ENCODE measurements at regions not wholly inside any gene's neighbourhood (a gene's known extent, or its start where the extent isn't known, plus 50 kb on each side); places are given as distances from the start of the nearest gene placed in this dataset.
A peak's percentile ranks its signal among the peaks of the same experiment; 100 is the strongest.

DNA sequence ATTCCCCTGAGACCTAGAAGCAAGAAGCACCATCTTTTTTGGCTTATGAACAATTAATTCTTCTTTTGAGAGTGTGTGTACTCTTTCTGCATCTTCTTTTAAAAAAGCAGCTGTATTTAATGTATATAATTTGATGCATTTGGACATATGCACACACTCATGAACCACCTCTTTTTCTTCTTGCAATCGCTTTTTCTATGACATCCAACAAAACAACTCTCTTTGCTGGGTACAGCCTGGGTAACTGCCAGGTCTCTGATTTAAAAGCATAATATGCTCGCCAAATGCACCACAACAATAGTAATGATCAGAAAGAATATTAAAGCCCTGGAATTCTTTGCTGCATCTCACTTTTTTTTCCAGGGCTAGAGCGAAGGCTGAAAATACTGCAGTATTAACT is 97.3 kb downstream of the HAPSTR1 start:
- DNase-seq, result no peak

DNA sequence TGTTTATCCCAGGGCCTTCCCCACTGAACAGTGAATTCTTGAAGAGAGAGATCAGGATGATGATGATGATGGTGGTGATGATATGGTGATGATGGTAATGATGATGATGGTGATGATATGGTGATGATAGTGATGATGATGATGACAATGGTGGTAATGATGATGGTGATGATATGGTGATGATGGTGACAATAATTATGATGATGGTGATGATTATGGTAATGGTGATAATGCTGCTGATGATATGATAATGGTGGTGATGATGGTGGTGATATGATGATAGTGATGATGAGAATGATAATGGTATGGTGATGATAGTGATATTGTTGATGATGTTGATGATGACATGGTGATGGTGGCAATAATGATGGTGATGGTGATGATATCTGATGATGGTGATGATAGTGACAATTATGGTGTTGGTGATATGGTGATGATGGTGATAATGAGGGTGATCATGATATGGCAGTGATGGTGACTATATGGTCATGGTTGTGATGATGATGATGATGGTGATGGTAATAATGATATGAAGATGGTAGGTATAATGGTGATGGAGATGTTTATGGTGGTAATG is 99.9 kb downstream of the HAPSTR1 start:
- DNase-seq, result no peak

DNA sequence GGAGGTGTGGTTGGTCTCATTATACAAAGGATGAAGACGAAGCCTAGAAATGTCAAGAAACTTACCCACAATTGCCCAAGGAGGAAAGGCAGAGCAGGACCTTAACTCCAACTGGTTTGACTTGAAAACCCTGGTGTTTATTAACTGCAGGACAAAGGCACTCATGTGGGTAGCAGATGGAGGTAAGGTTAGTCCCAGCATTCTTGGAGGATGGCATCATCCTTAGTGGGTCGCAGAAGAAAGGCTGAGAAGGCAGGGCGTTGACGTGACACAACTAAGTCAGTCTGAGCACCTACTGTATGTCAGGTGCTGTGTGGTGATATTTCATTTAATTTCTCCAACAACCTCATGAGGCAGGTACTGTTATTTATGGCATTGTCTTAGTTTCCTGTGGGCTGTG is 101.3 kb downstream of the HAPSTR1 start:
- DNase-seq, result no peak

DNA sequence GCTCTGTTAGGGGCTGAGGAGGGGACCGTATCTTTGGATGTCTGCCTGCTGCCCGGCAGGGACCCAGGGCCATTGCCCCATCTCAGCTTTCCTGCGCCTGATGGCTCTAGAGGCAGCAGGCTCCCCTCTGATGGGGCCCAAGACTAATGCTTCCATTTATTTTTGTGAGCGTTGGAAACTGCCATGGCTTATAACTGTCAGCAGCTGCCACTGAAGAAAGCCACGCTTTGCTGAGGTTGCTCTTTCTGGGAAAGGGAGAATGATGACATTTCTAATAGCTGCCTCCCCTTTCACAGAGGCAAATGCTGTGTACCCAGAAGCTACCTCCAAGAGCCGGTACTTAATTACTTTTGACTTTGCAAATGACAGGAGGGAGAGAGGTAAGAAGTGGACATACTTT is 103.8 kb downstream of the HAPSTR1 start:
- no peak for DNase-seq

DNA sequence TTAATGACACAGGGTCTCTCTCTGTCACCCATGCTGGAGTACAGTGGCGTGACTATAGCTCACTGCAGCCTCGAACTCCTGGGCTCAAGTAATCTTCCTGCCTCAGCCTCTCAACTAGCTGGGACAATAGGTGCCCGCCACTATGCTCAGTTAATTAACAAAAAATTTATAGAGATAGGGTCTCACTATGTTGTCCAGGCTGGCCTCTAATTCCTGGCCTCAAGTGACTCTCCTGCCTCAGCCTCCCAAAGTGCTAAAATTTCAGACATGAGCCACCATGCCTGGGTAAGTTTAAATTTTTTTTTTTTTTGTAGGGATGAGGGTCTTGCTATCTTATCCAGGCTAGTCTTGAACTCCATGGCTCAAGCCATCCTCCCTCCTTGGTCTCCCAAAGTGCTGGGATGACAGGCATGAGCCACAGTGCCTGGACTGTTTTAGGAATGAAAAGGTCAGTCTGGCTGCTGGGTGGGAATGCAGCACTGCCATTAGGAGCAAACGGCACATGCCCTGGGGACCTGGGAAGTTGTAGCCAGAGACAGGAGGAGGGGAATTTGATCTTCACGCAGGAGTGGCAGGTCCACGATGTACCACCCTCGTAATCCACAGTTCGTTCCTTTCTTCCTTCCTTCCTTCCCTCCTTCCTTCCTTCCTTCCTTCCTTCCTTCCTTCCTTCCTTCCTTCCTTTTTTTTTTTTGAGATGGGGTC is 106.7 kb downstream of the HAPSTR1 start:
- no peak for DNase-seq

DNA sequence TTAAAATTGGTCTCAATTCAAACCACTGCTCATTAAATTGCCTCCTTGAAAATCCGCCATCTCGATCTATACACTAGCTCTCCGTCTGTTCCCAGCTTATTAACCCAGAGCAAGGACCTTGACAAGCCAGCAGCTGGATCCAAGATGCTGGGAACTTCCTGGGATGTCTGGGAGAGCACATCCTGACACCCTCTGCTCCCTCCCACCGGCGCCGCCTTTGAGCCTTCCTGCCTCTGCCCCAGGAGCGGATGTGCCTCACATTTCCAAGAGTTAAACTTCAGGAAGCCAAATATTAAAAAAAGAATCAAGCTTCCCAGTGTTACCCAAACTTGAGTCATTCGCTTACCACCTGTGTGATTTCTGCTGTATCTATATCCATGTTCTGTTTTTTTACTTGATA is 107.9 kb downstream of the HAPSTR1 start:
- DNase-seq, result no peak

DNA sequence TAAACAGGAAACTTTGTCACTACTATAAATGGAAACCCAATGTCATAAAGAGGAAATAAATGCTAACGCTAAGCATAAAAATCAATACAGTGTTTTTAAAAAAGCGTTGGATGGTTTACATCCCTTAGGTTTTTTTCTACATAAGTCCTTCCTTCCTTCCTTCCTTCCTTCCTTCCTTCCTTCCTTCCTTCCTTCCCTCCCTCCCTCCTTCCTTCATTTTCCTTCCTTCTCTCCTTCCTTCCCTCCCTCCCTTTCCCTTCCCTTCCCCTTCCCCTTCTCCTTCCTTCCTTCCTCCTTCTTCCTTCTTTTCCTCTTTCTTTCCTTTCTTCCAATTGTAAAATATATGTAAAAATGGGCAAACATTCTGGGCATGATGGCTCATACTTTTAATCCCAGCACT is 108.3 kb downstream of the HAPSTR1 start:
- no peak for DNase-seq

DNA sequence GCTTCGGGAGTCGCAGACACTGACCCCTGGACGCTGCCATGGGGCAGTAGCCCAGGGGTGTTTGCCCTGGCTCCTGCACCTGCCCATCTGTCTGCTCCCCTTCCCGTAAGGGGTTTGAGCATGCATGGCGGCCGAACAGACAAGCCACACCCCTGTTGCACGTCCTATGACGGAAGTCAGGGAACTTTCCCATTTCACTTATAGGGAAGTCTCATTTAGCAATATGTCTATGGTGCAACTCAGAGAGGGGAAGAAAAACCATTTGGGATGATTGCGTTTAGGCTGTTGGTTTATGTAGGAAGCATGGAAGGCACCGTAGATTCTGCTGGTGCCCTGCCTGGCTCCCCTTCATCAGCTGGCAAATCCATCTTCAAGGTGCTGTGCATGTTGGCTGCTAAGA is 112.5 kb downstream of the HAPSTR1 start:
- DNase-seq, result no peak

DNA sequence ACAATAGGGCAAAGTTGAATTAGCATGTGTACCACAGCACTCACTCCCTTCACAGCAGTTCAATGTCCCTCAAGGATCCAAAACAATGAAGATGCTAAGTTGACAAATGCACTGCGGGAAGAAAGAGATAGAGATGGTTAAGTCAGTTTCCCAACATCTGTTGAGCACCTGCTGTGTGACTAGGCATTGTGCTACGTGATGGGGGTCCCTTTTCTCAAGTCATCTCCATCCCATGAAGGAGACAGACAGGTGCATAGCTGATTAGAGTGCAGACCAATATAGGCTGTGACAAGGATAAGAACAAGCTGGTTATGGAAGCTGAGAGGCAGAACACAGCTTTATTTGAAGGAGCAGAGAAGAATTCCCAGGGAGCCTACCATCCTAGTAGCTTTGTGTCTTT is 114.2 kb downstream of the HAPSTR1 start:
- no peak for DNase-seq

DNA sequence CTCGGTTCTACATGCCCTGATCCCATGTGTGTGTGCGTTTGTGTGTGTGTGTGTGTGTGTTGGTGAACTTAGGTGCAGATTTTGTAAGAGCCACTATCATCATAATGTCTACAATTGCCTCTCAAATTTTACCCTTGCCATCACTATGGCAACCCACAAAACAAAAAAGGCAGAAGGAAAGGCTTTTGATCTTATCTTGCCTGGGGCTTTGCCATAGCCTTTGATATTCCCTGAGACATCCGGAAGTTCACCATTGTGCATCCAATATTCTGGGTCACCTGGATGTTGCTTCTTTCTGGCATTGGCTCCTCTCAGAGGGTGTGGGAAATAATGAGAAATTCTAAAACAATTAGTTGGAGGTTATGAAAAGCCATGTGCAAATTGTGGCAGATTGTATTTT is 114.7 kb downstream of the HAPSTR1 start:
- no peak for DNase-seq

DNA sequence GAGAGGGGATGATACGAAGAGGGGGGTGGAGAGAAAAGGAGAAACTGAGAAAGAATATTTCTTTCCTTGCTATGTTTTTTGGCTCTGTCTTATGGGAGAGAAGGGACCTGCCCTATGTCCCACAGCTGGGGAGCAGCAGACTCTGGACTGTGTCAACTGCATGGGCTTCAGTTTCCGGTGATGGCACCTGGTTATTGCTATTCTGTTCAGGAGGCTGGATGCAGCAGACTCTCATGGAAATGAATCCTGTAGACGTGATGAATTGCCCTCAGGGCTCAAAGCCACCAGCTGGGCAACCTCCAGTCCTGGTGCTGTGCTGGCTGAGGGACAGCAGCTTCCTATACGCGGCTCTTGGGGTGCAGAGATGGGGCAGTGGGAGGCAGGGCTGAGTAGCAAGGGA is 121.2 kb downstream of the HAPSTR1 start:
- DNase-seq, result no peak

DNA sequence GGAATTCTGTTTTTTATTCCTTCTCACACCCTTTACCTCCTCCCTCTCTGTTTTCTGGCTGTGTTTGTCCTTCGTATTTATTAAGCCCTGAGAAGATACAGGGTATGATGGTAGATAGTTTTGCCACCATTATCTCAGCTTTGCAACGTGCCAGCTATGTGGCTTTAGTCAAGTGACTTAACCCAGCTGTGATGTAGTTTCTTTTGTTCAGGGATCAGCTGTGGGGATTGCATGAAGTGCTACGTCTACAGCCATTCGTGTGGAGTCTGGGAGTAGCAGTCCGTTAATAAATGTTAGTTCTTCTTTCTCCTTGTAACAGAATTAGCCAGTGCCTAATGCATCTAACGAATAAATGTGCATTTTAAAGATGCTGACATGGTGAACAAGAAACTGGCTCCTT is 128.4 kb downstream of the HAPSTR1 start:
- DNase-seq, result no peak

DNA sequence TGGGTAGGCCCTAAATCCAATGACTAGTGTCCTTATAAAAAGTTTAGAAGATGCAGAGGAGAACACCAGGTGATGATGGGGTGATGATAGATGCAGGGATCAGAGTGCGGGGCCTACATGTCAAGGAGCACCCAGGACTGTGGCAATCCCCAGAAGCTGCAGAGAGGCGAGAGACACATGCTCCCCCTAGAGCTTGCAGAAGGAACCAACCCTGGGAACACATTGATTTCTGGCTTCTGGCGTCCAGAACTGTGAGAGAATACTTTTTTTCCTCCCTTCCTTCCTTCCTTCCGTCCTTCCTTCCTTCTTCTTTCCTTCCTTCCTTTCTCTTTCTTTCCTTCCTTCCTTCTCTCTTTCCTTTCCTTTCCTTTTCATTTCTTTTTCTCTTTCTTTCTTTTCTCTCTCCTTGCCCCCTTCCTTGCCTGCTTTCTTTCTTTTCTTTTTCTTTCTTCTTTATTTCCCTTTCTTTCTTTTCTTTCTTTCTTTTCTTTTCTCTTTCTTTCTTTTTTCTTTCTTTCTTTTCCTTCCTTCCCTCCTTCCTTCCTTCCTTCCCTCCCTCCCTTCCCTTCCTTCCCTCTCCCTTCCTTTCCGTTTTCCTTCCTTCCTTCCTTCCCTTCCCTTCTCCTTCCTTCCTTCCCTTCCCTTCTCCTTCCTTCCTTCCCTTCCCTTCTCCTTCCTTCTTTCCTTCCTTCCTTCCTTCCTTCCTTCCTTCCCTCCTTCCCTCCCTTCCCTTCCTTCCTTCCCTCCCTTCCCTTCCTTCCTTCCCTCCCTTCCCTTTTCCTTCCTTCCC is 134.3 kb downstream of the HAPSTR1 start:
- peak; percentile 2 for DNase-seq

DNA sequence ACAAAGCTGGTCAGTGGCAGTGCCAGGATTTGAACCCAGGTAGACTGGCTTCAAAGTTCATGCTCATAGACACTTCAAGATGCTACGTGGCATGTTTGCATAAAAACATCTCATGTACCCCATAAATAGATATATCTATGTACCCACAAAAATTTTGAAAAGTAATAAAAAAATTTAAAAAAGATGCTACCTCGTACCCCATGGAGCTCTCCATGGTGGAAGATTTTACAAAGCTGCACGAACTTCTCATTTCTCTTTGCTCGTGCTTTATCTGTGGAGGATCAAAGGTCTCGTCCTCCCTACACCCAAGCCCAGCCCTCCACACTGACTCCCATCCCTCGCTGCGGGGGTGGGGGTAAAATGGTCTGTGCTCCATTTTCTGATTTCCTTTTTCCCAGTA is 135.5 kb downstream of the HAPSTR1 start:
- no peak for DNase-seq

DNA sequence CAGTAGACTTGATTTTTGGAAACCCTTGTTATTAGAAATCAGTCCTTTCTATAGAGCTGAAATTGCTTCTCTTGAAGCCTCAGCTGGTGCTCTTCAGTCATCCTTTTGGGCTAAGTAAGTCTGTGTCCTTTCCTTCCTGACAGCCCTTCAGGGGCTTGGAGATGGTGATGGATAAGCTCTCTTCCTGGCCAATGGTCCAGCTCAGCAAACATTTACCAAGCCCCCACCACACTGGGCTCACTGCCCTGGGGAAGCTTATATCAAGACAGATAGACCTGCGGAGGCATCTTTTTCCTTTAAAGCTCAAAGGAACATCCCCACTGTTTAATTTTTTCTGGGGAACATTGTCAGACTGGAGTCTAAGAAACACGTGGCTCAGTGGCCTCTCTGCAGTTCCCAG is 139.6 kb downstream of the HAPSTR1 start:
- no peak for DNase-seq

DNA sequence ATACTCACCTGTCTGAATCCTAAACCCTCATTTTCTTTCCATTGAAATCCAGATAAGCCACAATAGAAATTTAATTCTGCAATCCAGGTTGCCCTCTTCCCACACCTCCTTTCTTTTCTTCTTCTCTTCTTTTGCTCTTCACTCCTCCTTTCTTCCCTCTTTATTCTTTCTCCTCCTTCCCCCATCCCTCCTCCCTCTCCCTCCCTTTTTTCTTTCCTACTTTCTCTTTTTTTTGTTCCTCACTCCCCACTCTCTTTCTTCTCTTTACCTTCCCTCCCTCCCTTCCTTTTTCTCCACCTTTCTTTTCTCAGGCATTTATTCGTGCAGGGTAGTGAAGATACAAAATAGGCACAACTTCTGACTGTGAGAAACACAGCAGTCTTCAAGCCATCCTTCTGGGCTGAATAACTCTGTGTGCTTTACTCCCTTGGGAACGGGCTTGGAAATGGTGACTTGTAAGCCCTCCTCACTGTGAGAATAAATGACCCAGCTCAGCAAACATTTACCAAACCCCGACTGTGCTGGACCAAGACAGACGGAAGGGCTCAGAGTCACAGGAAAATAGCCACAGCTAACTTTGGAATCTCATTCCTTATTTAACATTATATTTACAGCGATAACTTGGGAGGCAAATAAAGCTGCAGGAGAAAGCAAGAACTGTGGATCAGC is 140.8 kb downstream of the HAPSTR1 start:
- DNase-seq, result no peak

DNA sequence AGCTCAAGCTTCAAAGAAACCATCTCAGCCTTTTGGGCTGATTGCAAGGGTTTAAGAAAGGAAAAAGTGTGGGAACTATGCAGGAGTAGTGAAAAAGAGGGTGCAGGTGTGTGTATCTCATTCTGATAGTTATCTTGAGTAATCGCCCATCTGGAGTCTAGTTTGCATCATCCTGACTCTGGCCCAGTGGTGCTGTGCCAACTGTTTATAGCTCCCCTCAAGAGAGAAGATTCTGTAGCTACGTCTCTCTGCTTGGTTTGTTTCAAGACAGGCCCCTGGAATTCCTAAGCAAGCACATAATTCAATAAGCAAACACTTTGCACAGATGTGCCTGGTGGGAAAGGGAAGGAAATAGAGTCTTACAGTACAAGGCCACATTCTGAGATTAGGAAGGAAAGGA is 144.4 kb downstream of the HAPSTR1 start:
- no peak for DNase-seq

DNA sequence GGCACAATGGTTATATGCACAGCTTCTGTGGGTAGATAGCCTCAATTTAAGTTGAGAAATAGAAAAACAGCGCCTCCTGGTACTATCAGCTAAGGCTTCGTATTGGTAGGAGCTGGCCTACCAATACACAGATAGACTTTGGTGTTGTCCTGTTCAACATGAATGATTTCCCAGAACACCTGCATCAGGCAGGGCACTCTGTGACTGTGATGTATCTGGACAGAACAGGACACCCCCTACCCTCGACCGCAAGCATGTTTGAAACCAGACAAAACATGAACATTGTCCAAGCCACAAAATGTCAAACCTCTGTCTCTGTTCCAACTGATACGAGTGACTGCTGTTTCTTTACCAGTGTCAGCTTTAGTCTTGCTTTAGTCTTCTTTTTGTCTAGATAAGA is 144.9 kb downstream of the HAPSTR1 start:
- no peak for DNase-seq

DNA sequence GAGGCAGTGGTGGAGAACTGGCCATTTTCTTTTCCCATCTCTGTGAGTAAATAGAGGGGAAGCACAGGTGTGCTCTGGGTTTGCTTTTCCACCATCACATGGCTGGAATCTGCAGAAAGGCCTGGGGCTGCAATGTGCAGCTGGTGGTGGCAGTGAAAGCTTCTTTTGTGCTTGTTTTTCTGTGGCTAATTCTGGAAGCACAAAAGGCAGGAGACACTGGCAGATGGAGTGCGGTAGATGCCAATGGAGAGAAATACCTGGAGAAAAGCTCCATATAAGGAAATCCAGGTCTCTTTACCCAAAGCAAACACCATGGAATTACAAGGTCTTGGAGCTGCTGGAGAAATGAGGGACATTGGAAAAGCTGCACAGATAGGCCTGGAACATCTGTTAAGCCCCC is 146.9 kb downstream of the HAPSTR1 start:
- no peak for DNase-seq

DNA sequence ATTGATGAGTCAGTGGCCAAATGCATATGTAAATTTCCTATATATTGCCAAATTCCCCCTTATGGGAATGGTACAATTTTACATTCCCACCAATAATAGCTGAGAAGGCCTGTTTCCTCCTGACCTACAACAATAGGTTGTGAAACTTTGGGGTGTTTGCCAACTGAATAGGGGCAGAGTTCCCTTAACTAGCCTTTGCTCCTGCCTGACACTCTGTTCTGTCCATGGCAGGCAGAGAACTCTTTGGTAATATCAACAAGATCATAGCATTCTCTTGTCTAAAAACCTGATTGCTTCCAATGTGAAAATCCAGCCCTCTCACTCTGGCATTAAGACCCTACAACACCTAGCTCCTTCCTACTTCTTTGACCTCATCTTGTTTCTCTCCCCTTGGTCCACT is 149.7 kb downstream of the HAPSTR1 start:
- no peak for DNase-seq

DNA sequence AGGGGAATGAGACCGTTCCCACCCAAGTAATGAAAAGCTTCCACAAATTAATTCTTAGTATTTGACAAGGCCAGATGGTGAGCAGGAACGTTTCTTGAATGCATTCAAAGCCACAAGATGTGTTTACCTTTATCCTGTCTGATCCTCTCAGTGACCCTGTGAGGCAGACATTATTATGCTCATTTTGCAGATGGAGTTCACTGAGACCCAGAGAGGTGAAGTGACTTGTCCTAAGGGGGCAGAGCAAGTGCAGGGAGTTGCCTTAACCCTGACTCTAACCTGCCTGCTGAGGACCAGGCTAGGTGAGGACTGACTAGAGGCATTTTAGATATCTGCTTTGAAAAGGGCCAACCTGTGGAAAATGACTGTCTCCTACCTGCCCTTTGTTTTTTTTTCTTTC is 156.7 kb downstream of the HAPSTR1 start:
- no peak for DNase-seq

DNA sequence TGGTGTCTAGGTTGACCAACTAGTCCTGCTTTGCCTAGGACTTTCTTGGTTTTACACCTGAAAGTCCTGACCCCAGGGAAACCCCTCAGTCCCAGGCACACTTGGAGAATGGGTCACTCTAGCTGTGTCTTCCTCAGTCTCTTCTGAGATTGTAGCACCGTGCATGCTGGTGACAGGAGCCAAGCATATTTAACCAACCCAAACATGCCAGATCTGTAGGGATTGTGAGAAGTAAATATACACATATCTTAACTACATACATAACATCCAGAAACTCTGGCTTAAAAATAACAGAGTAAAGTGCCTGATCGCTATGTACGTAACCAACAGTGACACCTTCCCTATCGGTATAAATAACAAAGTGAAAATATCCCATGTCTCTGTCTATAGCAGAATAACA is 158.1 kb downstream of the HAPSTR1 start:
- DNase-seq, result no peak

DNA sequence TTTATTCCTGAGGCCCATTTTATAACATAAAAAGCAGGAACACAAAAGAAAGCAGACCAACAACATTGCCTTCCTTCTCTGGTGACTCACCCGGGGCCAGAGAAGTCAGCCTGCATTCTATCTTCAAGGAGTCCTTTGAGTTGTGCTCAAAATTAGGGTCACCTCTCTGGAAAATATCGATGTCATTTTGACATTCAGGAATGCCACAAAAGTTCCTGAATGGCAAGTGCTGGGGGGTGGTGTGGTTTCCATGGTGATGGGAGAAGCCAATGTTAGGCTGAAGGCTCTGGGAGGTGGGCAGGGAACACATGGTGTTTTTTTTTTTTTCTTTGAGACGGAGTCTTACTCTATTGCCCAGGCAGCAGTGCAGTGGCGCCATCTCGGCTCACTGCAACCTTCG is 159.6 kb downstream of the HAPSTR1 start:
- no peak for DNase-seq

DNA sequence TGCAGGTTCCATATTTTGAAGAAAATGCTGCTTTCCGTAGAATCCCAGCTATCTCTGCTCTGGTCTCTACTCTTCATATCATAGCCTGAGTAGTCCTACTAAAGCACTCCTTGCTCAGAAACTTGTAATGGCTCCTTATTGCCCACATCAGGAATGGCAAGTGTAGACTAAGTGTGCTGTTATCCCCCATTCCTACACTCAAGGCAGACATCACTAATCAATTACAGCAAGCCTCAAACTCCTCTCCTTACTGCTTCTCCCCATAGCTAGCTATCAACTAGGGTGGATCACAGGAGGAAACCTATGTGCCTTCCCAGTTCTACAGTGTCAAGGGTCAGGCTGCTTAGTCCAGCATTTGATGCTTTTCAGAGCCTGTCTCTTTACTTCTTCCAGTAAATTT is 163.4 kb downstream of the HAPSTR1 start:
- no peak for DNase-seq

Measured in fibroblast of skin of scalp (primary cell).